ENCODE measurements at regions not wholly inside any gene's neighbourhood (a gene's known extent, or its start where the extent isn't known, plus 50 kb on each side); places are given as distances from the start of the nearest gene placed in this dataset.

GRCh38 chr10:128314686-128315085 lies 188.5 kb upstream of the MKI67 start:
- ATAC-seq (no peak), DNase-seq (no peak)
- no peak for TF ChIP-seq POLR2A (IDR thresholded peaks at IDR 0.05)
- TF ChIP-seq, protein P1, sequence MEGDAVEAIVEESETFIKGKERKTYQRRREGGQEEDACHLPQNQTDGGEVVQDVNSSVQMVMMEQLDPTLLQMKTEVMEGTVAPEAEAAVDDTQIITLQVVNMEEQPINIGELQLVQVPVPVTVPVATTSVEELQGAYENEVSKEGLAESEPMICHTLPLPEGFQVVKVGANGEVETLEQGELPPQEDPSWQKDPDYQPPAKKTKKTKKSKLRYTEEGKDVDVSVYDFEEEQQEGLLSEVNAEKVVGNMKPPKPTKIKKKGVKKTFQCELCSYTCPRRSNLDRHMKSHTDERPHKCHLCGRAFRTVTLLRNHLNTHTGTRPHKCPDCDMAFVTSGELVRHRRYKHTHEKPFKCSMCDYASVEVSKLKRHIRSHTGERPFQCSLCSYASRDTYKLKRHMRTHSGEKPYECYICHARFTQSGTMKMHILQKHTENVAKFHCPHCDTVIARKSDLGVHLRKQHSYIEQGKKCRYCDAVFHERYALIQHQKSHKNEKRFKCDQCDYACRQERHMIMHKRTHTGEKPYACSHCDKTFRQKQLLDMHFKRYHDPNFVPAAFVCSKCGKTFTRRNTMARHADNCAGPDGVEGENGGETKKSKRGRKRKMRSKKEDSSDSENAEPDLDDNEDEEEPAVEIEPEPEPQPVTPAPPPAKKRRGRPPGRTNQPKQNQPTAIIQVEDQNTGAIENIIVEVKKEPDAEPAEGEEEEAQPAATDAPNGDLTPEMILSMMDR (IDR thresholded peaks at IDR 0.05) = no peak
- no peaks in the 10 kb centered on the region for H3K27me3 ChIP-seq
- intact Hi-C loops (cut with DNase I) = no loop called here
- no peak overlapping the region for H3K27ac ChIP-seq
- H3K36me3 ChIP-seq = no peaks in the 10 kb centered on the region
- WGBS (ENCODE audit: insufficient coverage, low coverage, low lambda C conversion rate, missing lambda C conversion rate) = 50% methylated on average over 1 of the region's 1 CpG
- no peak overlapping the region for H3K4me3 ChIP-seq
- H3K4me1 ChIP-seq = no peaks in the 10 kb centered on the region
- H3K9me3 ChIP-seq = no peaks in the 10 kb centered on the region

DNA sequence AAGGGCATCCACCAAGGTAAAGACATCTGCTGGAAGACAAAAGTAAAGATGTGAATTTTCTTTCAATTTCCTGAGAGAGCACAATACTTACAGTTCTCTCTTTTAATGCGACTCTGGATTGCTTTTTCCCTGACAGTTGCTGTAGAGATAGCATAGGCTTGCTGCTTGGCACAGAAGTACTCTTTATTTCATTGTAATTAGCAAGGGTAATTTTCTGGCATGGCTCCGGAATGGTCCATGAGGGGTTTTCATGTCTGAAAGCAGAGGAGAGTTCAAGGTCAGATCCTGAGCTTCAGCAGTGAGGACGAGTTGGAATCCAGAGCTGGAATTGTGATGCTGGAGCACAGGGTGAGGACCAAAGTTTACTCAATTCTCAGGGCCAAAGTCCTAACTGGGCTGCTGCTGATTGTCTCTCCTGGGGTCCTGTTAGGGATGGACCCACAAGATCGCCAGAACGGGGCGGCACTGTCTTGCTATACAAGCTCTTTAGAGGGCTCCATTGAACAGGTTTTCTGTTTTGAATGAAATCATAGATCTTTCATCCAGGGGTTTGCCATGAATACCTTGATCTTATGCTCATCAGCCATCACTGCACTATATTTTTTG lies 190.0 kb upstream of the MKI67 start:
- no peak overlapping the region for H3K27ac ChIP-seq
- H3K9me3 ChIP-seq = no peaks in the 10 kb centered on the region
- H3K36me3 ChIP-seq = no peaks in the 10 kb centered on the region
- ATAC-seq (no peak), DNase-seq (no peak)
- no peaks in the 10 kb centered on the region for H3K27me3 ChIP-seq
- 24% methylated on average over 3 of the region's 6 CpGs for WGBS (ENCODE audit: insufficient coverage, low coverage, low lambda C conversion rate, missing lambda C conversion rate)
- TF ChIP-seq, protein P1 (IDR thresholded peaks at IDR 0.05) = no peak
- no peak for TF ChIP-seq POLR2A (IDR thresholded peaks at IDR 0.05)
- H3K4me1 ChIP-seq = no peaks in the 10 kb centered on the region
- intact Hi-C loops (cut with DNase I) = no loop called here
- no peak overlapping the region for H3K4me3 ChIP-seq

GRCh38 chr10:128316925-128317324 lies 190.7 kb upstream of the MKI67 start:
- Histone ChIP-seq H3K9me3 (no peaks in the 10 kb centered on the region), H3K27ac (no peak overlapping the region), H3K36me3 (no peaks in the 10 kb centered on the region), H3K4me1 (no peaks in the 10 kb centered on the region), H3K4me3 (no peak overlapping the region), H3K27me3 (no peaks in the 10 kb centered on the region)
- intact Hi-C loops (cut with DNase I) = no loop called here
- 61% methylated on average over 7 of the region's 7 CpGs for WGBS (ENCODE audit: insufficient coverage, low coverage, low lambda C conversion rate, missing lambda C conversion rate)
- DNase-seq (no peak), ATAC-seq (no peak)
- no peak for TF ChIP-seq POLR2A (IDR thresholded peaks at IDR 0.05)
- TF ChIP-seq, protein P1 (IDR thresholded peaks at IDR 0.05) = no peak

GRCh38 chr10:128318366-128318765 lies 192.1 kb upstream of the MKI67 start:
- H3K4me1 ChIP-seq = no peaks in the 10 kb centered on the region
- TF ChIP-seq, protein P1 (IDR thresholded peaks at IDR 0.05) = no peak
- no peak for TF ChIP-seq POLR2A (IDR thresholded peaks at IDR 0.05)
- no peak for DNase-seq
- H3K27me3 ChIP-seq = no peaks in the 10 kb centered on the region
- ATAC-seq = no peak
- H3K27ac ChIP-seq = no peak overlapping the region
- WGBS (ENCODE audit: insufficient coverage, low coverage, low lambda C conversion rate, missing lambda C conversion rate) = 40% methylated on average over 1 of the region's 10 CpGs
- H3K9me3 ChIP-seq = no peaks in the 10 kb centered on the region
- no peaks in the 10 kb centered on the region for H3K36me3 ChIP-seq
- no peak overlapping the region for H3K4me3 ChIP-seq
- intact Hi-C loops (cut with DNase I) = no loop called here

- Histone ChIP-seq H3K27me3 (no peaks in the 10 kb centered on the region), H3K36me3 (no peaks in the 10 kb centered on the region), H3K4me3 (no peak overlapping the region), H3K27ac (no peak overlapping the region), H3K9me3 (no peaks in the 10 kb centered on the region), H3K4me1 (no peaks in the 10 kb centered on the region)
- TF ChIP-seq POLR2A (IDR thresholded peaks at IDR 0.05) = no peak
- TF ChIP-seq, protein P1 (IDR thresholded peaks at IDR 0.05) = no peak
- intact Hi-C loops (cut with DNase I) = no loop called here
- no peak for ATAC-seq
- no peak for DNase-seq
- WGBS (ENCODE audit: insufficient coverage, low coverage, low lambda C conversion rate, missing lambda C conversion rate) = 43% methylated on average over 4 of the region's 4 CpGs
Observed at GRCh38 chr10:128318913-128319312, 192.7 kb upstream of the MKI67 start.
